MM.1S (cell line): ENCODE measurements at regions not wholly inside any gene's neighbourhood (a gene's known extent, or its start where the extent isn't known, plus 50 kb on each side); places are given as distances from the start of the nearest gene placed in this dataset.

ENCODE experiments used
- DNase-seq: peaks from one replicate; pipeline ENCODE4 v3.0.0-alpha.2; 2015
- H2AFZ ChIP-seq: fragments of 300-600 bp; sonication (generic); 2 replicates; pipeline ENCODE4 v1.6.0; 2016; ENCODE audit warnings: antibody characterized with exemption, low read length
- H3F3A ChIP-seq: fragments of 300-600 bp; sonication (generic); 2 replicates; pipeline ENCODE4 v1.6.1; 2016; ENCODE audit warnings: mild to moderate bottlenecking, antibody characterized with exemption, low read length, moderate library complexity, mixed read lengths; ENCODE audit not compliant: insufficient read depth
- H3K27ac ChIP-seq: fragments of 300-600 bp; sonication (generic); 2 replicates; pipeline ENCODE4 v1.5.1; 2016; ENCODE audit warnings: mild to moderate bottlenecking, low read length
- H3K27me3 ChIP-seq: fragments of 300-600 bp; sonication (generic); replicated peaks from 2 replicates; pipeline ENCODE4 v1.6.0; 2016; ENCODE audit warnings: low read length; ENCODE audit not compliant: insufficient read depth
- H3K36me3 ChIP-seq: fragments of 300-600 bp; sonication (generic); replicated peaks from 2 replicates; pipeline ENCODE4 v1.6.1; 2016; ENCODE audit warnings: mild to moderate bottlenecking, low read length, mixed read lengths; ENCODE audit not compliant: insufficient read depth
- H3K4me1 ChIP-seq: fragments of 300-600 bp; sonication (generic); 2 replicates; pipeline ENCODE4 v1.6.1; 2016; ENCODE audit warnings: low read length, mixed read lengths
- H3K4me2 ChIP-seq: fragments of 300-600 bp; sonication (generic); 2 replicates; pipeline ENCODE4 v1.6.0; 2016; ENCODE audit warnings: low read depth, low read length
- H3K4me3 ChIP-seq: fragments of 300-600 bp; sonication (generic); 2 replicates; pipeline ENCODE4 v1.5.1; 2016; ENCODE audit warnings: low read length, mixed read lengths
- H3K79me2 ChIP-seq: fragments of 300-600 bp; sonication (generic); 2 replicates; pipeline ENCODE4 v1.6.1; 2016; ENCODE audit warnings: mixed run types, low read length, mixed read lengths
- H3K9ac ChIP-seq: fragments of 300-600 bp; sonication (generic); 2 replicates; pipeline ENCODE4 v1.6.1; 2016; ENCODE audit warnings: low read length, mixed read lengths
- H3K9me2 ChIP-seq: fragments of 300-600 bp; sonication (generic); replicated peaks from 2 replicates; pipeline ENCODE4 v1.6.1; 2016; ENCODE audit warnings: mild to moderate bottlenecking, low read length, mixed read lengths; ENCODE audit not compliant: insufficient read depth
- H3K9me3 ChIP-seq: fragments of 300-600 bp; sonication (generic); replicated peaks from 2 replicates; pipeline ENCODE4 v1.6.1; 2016; ENCODE audit warnings: mild to moderate bottlenecking, low read length, mixed read lengths; ENCODE audit not compliant: insufficient read depth
- H4K20me1 ChIP-seq: fragments of 300-600 bp; sonication (generic); 2 replicates; pipeline ENCODE4 v1.6.1; 2016; ENCODE audit warnings: mild to moderate bottlenecking, low read length, moderate library complexity, mixed read lengths; ENCODE audit not compliant: insufficient read depth
- CTCF ChIP-seq: fragments of 300-600 bp; sonication (generic); IDR thresholded peaks from 2 replicates; pipeline ENCODE4 v1.5.1; 2016; ENCODE audit warnings: antibody characterized with exemption, low read length, mixed read lengths
- EZH2 ChIP-seq: fragments of 300-600 bp; sonication (generic); optimal IDR thresholded peaks from 2 replicates; pipeline ENCODE3; 2017; ENCODE audit warnings: low read depth, mild to moderate bottlenecking, antibody characterized with exemption, low read length, mixed read lengths
- EZH2phosphoT487 ChIP-seq: fragments of 300-600 bp; sonication (generic); IDR thresholded peaks from 2 replicates; pipeline ENCODE4 v1.6.1; 2018; ENCODE audit warnings: antibody characterized with exemption, low read length

GRCh38 chr6:125533710-125534397, 215.6 kb upstream of the HEY2 start:
- no peaks in the 10 kb centered on the region for H4K20me1 ChIP-seq
- no peak overlapping the region for H3K4me2 ChIP-seq

GRCh38 chr6:125534430-125535263, 214.8 kb upstream of the HEY2 start:
- no peak overlapping the region for H3K4me3 ChIP-seq
- no peak for TF ChIP-seq EZH2
- no peak for TF ChIP-seq EZH2phosphoT487
- no peak for TF ChIP-seq CTCF
- no peak overlapping the region for H3K4me2 ChIP-seq

More at GRCh38 chr6:125533710-125534397, 215.6 kb upstream of the HEY2 start:
- no peaks in the 10 kb centered on the region for H3F3A ChIP-seq
- no peak overlapping the region for H2AFZ ChIP-seq
- no peak for DNase-seq
- no peak for TF ChIP-seq EZH2phosphoT487
- TF ChIP-seq CTCF: no peak
- no peak for TF ChIP-seq EZH2
- no peak overlapping the region for H3K4me3 ChIP-seq
- no peaks in the 10 kb centered on the region for H3K36me3 ChIP-seq
- H3K79me2 ChIP-seq: no peaks in the 10 kb centered on the region
- H3K4me1 ChIP-seq: no peaks in the 10 kb centered on the region
- H3K9ac ChIP-seq: no peak overlapping the region
- no peaks in the 10 kb centered on the region for H3K27me3 ChIP-seq
- no peaks in the 10 kb centered on the region for H3K9me3 ChIP-seq
- H3K27ac ChIP-seq: no peak overlapping the region
- H3K9me2 ChIP-seq: no peaks in the 10 kb centered on the region

GRCh38 chr6:125537090-125537489, 212.3 kb upstream of the HEY2 start:
- Histone ChIP-seq H3K9me2 (no peaks in the 10 kb centered on the region), H3K9ac (no peak overlapping the region), H3K4me3 (no peak overlapping the region), H3F3A (no peaks in the 10 kb centered on the region), H3K27ac (no peak overlapping the region), H4K20me1 (no peaks in the 10 kb centered on the region), H3K4me2 (no peak overlapping the region), H3K4me1 (no peaks in the 10 kb centered on the region), H3K27me3 (no peaks in the 10 kb centered on the region), H2AFZ (no peak overlapping the region), H3K36me3 (no peaks in the 10 kb centered on the region), H3K79me2 (no peaks in the 10 kb centered on the region), H3K9me3 (no peaks in the 10 kb centered on the region)
- TF ChIP-seq EZH2 (no peak), CTCF (no peak), EZH2phosphoT487 (no peak)
- no peak for DNase-seq

More at GRCh38 chr6:125534430-125535263, 214.8 kb upstream of the HEY2 start:
- Histone ChIP-seq H3K4me1 (no peaks in the 10 kb centered on the region), H3K79me2 (no peaks in the 10 kb centered on the region), H3K9me3 (no peaks in the 10 kb centered on the region), H3K9me2 (no peaks in the 10 kb centered on the region), H2AFZ (no peak overlapping the region), H3K36me3 (no peaks in the 10 kb centered on the region), H3K27me3 (no peaks in the 10 kb centered on the region), H3K27ac (no peak overlapping the region), H4K20me1 (no peaks in the 10 kb centered on the region), H3F3A (no peaks in the 10 kb centered on the region), H3K9ac (no peak overlapping the region)
- no peak for DNase-seq
